ENCODE measurements at regions not wholly inside any gene's neighbourhood (a gene's known extent, or its start where the extent isn't known, plus 50 kb on each side); places are given as distances from the start of the nearest gene placed in this dataset.

DNA sequence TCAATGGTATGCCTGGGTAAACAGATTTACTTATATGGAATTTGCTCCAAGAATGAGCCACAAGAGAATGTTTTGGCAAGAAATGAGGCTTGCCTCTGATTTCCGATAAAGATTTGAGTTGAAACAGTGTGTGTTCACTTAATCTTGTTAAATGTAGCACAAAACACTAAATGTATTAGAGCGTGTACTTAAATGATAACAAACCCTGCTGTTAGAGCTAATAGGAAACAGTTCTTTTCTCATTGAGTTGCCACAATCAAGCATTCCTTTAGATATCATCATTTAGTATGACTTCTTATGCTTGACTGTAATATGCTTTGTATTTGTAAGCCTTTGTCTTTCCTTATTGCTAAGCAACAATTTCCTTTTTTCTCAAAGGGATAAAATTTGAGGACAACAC, 353.6 kb upstream of the ZNF717 start:
- Histone ChIP-seq H3K36me3 (no peaks in the 10 kb centered on the region), H3K4me1 (no peaks in the 10 kb centered on the region), H3K27me3 (no peaks in the 10 kb centered on the region), H3K9me3 (no peaks in the 10 kb centered on the region), H3K27ac (no peak overlapping the region), H3K4me3 (no peak overlapping the region)
- no peak for DNase-seq (ENCODE audit: low spot score in 2 of 2)
- intact Hi-C loops (cut with DNase I): no loop called here
- TF ChIP-seq, protein P1, sequence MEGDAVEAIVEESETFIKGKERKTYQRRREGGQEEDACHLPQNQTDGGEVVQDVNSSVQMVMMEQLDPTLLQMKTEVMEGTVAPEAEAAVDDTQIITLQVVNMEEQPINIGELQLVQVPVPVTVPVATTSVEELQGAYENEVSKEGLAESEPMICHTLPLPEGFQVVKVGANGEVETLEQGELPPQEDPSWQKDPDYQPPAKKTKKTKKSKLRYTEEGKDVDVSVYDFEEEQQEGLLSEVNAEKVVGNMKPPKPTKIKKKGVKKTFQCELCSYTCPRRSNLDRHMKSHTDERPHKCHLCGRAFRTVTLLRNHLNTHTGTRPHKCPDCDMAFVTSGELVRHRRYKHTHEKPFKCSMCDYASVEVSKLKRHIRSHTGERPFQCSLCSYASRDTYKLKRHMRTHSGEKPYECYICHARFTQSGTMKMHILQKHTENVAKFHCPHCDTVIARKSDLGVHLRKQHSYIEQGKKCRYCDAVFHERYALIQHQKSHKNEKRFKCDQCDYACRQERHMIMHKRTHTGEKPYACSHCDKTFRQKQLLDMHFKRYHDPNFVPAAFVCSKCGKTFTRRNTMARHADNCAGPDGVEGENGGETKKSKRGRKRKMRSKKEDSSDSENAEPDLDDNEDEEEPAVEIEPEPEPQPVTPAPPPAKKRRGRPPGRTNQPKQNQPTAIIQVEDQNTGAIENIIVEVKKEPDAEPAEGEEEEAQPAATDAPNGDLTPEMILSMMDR (IDR thresholded peaks at IDR 0.05): no peak

DNA sequence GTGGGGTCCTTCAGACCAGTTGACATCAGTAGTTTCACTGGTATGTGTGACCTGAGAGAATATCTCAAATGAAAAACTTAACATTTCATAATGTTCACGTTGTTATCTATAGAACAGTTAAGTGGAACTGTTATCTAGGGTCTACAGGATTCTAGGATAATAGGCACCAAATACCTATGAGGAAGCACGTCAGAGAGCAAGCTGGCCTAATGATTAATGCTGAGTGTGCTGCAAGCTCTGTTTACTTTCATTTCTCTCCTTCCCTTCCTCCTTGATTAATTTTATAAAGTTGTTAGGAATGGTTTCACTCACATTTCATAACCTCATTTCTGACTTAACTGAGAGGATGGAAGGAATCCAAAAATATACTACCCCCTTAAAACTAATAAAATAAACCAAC, 362.5 kb upstream of the ZNF717 start:
- H3K4me3 ChIP-seq: no peak overlapping the region
- H3K27me3 ChIP-seq: no peaks in the 10 kb centered on the region
- TF ChIP-seq, protein P1 (IDR thresholded peaks at IDR 0.05): no peak
- H3K36me3 ChIP-seq: no peaks in the 10 kb centered on the region
- intact Hi-C loops (cut with DNase I): no loop called here
- DNase-seq (ENCODE audit: low spot score in 2 of 2): no peak
- peaks cover 0 to 7% of the 10 kb centered on the region in 2 donors for H3K9me3 ChIP-seq
- H3K27ac ChIP-seq: no peak overlapping the region
- H3K4me1 ChIP-seq: no peaks in the 10 kb centered on the region

DNA sequence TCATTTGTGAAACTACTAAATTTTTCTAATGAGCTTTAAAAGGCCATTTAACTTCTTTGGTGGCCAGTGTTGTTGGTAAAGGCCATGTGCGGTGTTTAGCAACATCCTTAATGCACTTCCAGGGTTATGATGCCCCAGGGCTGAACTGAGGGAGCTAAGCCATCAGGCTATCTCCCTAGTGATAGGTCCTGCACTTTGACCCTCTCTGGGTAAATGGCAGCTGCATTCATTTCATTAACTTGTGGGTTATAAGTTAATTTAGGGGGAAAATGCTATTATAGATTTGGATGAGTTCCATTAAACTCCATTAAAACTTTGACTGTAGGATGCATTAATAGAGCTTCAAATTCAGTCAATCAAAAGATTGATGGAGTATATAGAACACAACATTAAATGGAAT, 366.7 kb upstream of the ZNF717 start:
- H3K4me3 ChIP-seq: no peak overlapping the region
- no peak overlapping the region for H3K27ac ChIP-seq
- no peaks in the 10 kb centered on the region for H3K36me3 ChIP-seq
- no peaks in the 10 kb centered on the region for H3K27me3 ChIP-seq
- TF ChIP-seq, protein P1 (IDR thresholded peaks at IDR 0.05): no peak
- peaks cover 0 to 7% of the 10 kb centered on the region in 2 donors for H3K9me3 ChIP-seq
- no peaks in the 10 kb centered on the region for H3K4me1 ChIP-seq
- intact Hi-C loops (cut with DNase I): no loop called here
- DNase-seq (ENCODE audit: low spot score in 2 of 2): no peak

DNA sequence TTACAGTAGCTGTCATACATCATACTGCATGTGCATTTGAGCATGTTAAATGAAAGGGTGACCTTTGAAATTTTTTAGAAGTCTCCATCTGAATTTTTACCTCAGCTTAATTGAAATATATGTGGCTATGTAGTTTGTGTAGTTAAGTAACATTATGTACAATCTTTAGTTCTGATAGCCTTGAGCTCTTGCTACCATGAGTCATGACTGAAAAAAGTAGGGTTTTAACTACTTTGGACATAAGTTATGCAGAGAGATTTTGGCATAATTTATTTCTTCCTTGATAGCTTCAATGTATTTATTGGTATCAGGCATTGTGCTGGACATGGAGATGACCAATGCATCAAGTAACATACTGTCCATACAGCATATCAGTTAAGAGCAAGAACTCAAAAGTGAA, 376.5 kb upstream of the ZNF717 start:
- H3K27me3 ChIP-seq: no peaks in the 10 kb centered on the region
- H3K9me3 ChIP-seq: no peaks in the 10 kb centered on the region
- H3K4me1 ChIP-seq: no peaks in the 10 kb centered on the region
- H3K36me3 ChIP-seq: no peaks in the 10 kb centered on the region
- no peak overlapping the region for H3K27ac ChIP-seq
- DNase-seq (ENCODE audit: low spot score in 2 of 2): no peak
- TF ChIP-seq, protein P1 (IDR thresholded peaks at IDR 0.05): no peak
- intact Hi-C loops (cut with DNase I): no loop called here
- H3K4me3 ChIP-seq: no peak overlapping the region

DNA sequence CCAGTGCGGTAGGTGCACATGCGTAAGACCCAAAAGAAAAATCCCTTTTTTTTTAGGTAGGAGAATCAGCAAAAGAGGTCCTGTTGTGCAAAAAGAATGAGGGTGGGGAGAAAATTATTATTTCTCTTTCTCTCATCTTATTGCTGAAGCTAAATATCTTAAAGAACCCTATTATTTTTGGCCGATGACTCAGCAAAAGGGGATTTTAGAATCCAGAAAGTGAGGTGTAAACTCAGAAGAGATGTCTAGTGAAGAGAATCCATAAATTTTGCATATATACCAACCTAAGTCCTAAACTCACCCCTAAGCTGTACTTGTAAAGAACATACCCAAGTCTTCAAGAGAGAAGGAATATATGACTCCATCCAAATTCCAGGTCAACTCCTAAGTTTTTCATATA, 386.3 kb upstream of the ZNF717 start:
- TF ChIP-seq, protein P1 (IDR thresholded peaks at IDR 0.05): no peak
- Histone ChIP-seq H3K4me1 (no peaks in the 10 kb centered on the region), H3K4me3 (no peak overlapping the region), H3K27ac (no peak overlapping the region), H3K27me3 (no peaks in the 10 kb centered on the region), H3K36me3 (no peaks in the 10 kb centered on the region), H3K9me3 (no peaks in the 10 kb centered on the region)
- intact Hi-C loops (cut with DNase I): no loop called here
- no peak for DNase-seq (ENCODE audit: low spot score in 2 of 2)

DNA sequence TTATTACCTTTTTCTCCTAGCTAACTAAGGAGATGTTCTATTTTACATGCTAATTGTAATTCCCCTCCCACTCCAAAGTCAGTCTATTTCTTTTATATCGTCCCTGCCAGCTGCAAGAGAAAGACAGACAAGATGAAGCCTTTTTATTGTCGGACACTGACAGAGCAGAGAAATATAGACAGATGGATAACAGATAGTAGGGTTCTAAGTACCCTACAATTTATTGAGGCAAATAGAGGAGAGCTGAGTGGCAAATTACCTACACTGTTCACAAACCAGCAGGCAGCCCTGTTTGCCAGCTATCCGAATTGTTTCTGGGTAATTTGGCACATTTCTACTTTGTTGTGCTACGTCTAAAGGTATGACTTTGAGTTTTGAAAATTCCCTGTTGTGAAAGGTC, 392.3 kb upstream of the ZNF717 start:
- Histone ChIP-seq H3K36me3 (no peaks in the 10 kb centered on the region), H3K4me3 (no peak overlapping the region), H3K27me3 (no peaks in the 10 kb centered on the region), H3K4me1 (no peaks in the 10 kb centered on the region), H3K9me3 (no peaks in the 10 kb centered on the region), H3K27ac (no peak overlapping the region)
- intact Hi-C loops (cut with DNase I): no loop called here
- TF ChIP-seq, protein P1 (IDR thresholded peaks at IDR 0.05): no peak
- DNase-seq (ENCODE audit: low spot score in 2 of 2): no peak

Measured in ascending aorta (tissue), 2 donors.